MM.1S (cell line): ENCODE measurements at regions not wholly inside any gene's neighbourhood (a gene's known extent, or its start where the extent isn't known, plus 50 kb on each side); places are given as distances from the start of the nearest gene placed in this dataset.
A peak's percentile ranks its signal among the peaks of the same experiment; 100 is the strongest.
"Not testable (repeated sequence)": the region's sequence is repeated elsewhere in the genome, so short reads cannot be mapped to it uniquely, and the experiment has no call there.

Source experiments
- DNase-seq: peaks from one replicate; pipeline ENCODE4 v3.0.0-alpha.2; 2015
- H2AFZ ChIP-seq: fragments of 300-600 bp; sonication (generic); 2 replicates; pipeline ENCODE4 v1.6.0; 2016; ENCODE audit warnings: antibody characterized with exemption, low read length
- H3F3A ChIP-seq: fragments of 300-600 bp; sonication (generic); 2 replicates; pipeline ENCODE4 v1.6.1; 2016; ENCODE audit warnings: mild to moderate bottlenecking, antibody characterized with exemption, low read length, moderate library complexity, mixed read lengths; ENCODE audit not compliant: insufficient read depth
- H3K27ac ChIP-seq: fragments of 300-600 bp; sonication (generic); 2 replicates; pipeline ENCODE4 v1.5.1; 2016; ENCODE audit warnings: mild to moderate bottlenecking, low read length
- H3K27me3 ChIP-seq: fragments of 300-600 bp; sonication (generic); replicated peaks from 2 replicates; pipeline ENCODE4 v1.6.0; 2016; ENCODE audit warnings: low read length; ENCODE audit not compliant: insufficient read depth
- H3K36me3 ChIP-seq: fragments of 300-600 bp; sonication (generic); replicated peaks from 2 replicates; pipeline ENCODE4 v1.6.1; 2016; ENCODE audit warnings: mild to moderate bottlenecking, low read length, mixed read lengths; ENCODE audit not compliant: insufficient read depth
- H3K4me1 ChIP-seq: fragments of 300-600 bp; sonication (generic); 2 replicates; pipeline ENCODE4 v1.6.1; 2016; ENCODE audit warnings: low read length, mixed read lengths
- H3K4me2 ChIP-seq: fragments of 300-600 bp; sonication (generic); 2 replicates; pipeline ENCODE4 v1.6.0; 2016; ENCODE audit warnings: low read depth, low read length
- H3K4me3 ChIP-seq: fragments of 300-600 bp; sonication (generic); 2 replicates; pipeline ENCODE4 v1.5.1; 2016; ENCODE audit warnings: low read length, mixed read lengths
- H3K79me2 ChIP-seq: fragments of 300-600 bp; sonication (generic); 2 replicates; pipeline ENCODE4 v1.6.1; 2016; ENCODE audit warnings: mixed run types, low read length, mixed read lengths
- H3K9ac ChIP-seq: fragments of 300-600 bp; sonication (generic); 2 replicates; pipeline ENCODE4 v1.6.1; 2016; ENCODE audit warnings: low read length, mixed read lengths
- H3K9me2 ChIP-seq: fragments of 300-600 bp; sonication (generic); replicated peaks from 2 replicates; pipeline ENCODE4 v1.6.1; 2016; ENCODE audit warnings: mild to moderate bottlenecking, low read length, mixed read lengths; ENCODE audit not compliant: insufficient read depth
- H3K9me3 ChIP-seq: fragments of 300-600 bp; sonication (generic); replicated peaks from 2 replicates; pipeline ENCODE4 v1.6.1; 2016; ENCODE audit warnings: mild to moderate bottlenecking, low read length, mixed read lengths; ENCODE audit not compliant: insufficient read depth
- H4K20me1 ChIP-seq: fragments of 300-600 bp; sonication (generic); 2 replicates; pipeline ENCODE4 v1.6.1; 2016; ENCODE audit warnings: mild to moderate bottlenecking, low read length, moderate library complexity, mixed read lengths; ENCODE audit not compliant: insufficient read depth

GRCh38 chr4:49510238-49510637, 524.2 kb downstream of the CWH43 start:
- not testable (repeated sequence) for H3K9me3 ChIP-seq, H3K9ac ChIP-seq, H3K4me2 ChIP-seq, H3K4me3 ChIP-seq, H3K4me1 ChIP-seq, H4K20me1 ChIP-seq, H3K9me2 ChIP-seq, DNase-seq, H3K27me3 ChIP-seq, H3K27ac ChIP-seq, H3F3A ChIP-seq, H2AFZ ChIP-seq, H3K79me2 ChIP-seq, H3K36me3 ChIP-seq

- not testable (repeated sequence) for H3K9ac ChIP-seq, H2AFZ ChIP-seq, H3K27ac ChIP-seq, H3K27me3 ChIP-seq, H3K79me2 ChIP-seq, H3K4me1 ChIP-seq, H3K4me3 ChIP-seq, H3F3A ChIP-seq, H3K9me3 ChIP-seq, H4K20me1 ChIP-seq, H3K9me2 ChIP-seq, H3K36me3 ChIP-seq
- peak; percentile 18 for DNase-seq
- 0 out of 2 replicates have a peak overlapping the region, but pooled peaks have one; percentile 8 for H3K4me2 ChIP-seq
These were observed 525.3 kb downstream of the CWH43 start for GRCh38 chr4:49511353-49511752.

- DNase-seq: peak; percentile 6
- H3K36me3 ChIP-seq, H3K4me3 ChIP-seq, H3K4me1 ChIP-seq, H4K20me1 ChIP-seq, H3K27me3 ChIP-seq, H3K9ac ChIP-seq, H3K27ac ChIP-seq, H2AFZ ChIP-seq, H3F3A ChIP-seq, H3K79me2 ChIP-seq, H3K9me2 ChIP-seq, H3K9me3 ChIP-seq: not testable (repeated sequence)
- H3K4me2 ChIP-seq: 0 out of 2 replicates have a peak overlapping the region, but pooled peaks have one; percentile 8
These were observed 525.9 kb downstream of the CWH43 start for GRCh38 chr4:49511881-49512491.

GRCh38 chr4:49512641-49513545, 526.8 kb downstream of the CWH43 start:
- not testable (repeated sequence) for H3K27ac ChIP-seq, H2AFZ ChIP-seq, H3K79me2 ChIP-seq, H3K9ac ChIP-seq, DNase-seq, H3K4me1 ChIP-seq, H4K20me1 ChIP-seq, H3K27me3 ChIP-seq, H3K4me2 ChIP-seq, H3K9me3 ChIP-seq, H3K36me3 ChIP-seq, H3K4me3 ChIP-seq, H3F3A ChIP-seq, H3K9me2 ChIP-seq

- not testable (repeated sequence) for H3K79me2 ChIP-seq, H3K4me1 ChIP-seq, H3K36me3 ChIP-seq, H3K27me3 ChIP-seq, H3F3A ChIP-seq, H3K4me2 ChIP-seq, H4K20me1 ChIP-seq, H3K9ac ChIP-seq, H3K4me3 ChIP-seq, H3K27ac ChIP-seq, DNase-seq, H3K9me3 ChIP-seq, H2AFZ ChIP-seq, H3K9me2 ChIP-seq
These were observed 527.6 kb downstream of the CWH43 start for GRCh38 chr4:49513546-49514115.

- H3K27ac ChIP-seq, H3K36me3 ChIP-seq, H3K79me2 ChIP-seq, H4K20me1 ChIP-seq, H3K9me2 ChIP-seq, H3K9ac ChIP-seq, DNase-seq, H2AFZ ChIP-seq, H3F3A ChIP-seq, H3K4me1 ChIP-seq, H3K27me3 ChIP-seq, H3K4me2 ChIP-seq, H3K4me3 ChIP-seq, H3K9me3 ChIP-seq: not testable (repeated sequence)
These were observed 528.2 kb downstream of the CWH43 start for GRCh38 chr4:49514171-49514699.

- not testable (repeated sequence) for H3K4me3 ChIP-seq, H3K27ac ChIP-seq, DNase-seq, H2AFZ ChIP-seq, H3K9ac ChIP-seq, H4K20me1 ChIP-seq, H3K9me3 ChIP-seq, H3K4me1 ChIP-seq, H3K4me2 ChIP-seq, H3K36me3 ChIP-seq, H3K27me3 ChIP-seq, H3K9me2 ChIP-seq, H3F3A ChIP-seq, H3K79me2 ChIP-seq
These were observed 528.8 kb downstream of the CWH43 start for GRCh38 chr4:49514841-49515240.
